ENCODE measurements at regions not wholly inside any gene's neighbourhood (a gene's known extent, or its start where the extent isn't known, plus 50 kb on each side); places are given as distances from the start of the nearest gene placed in this dataset.

GRCh38 chr2:16181062-16181740 is 240.9 kb downstream of the MYCN start:
- intact Hi-C loops (cut with DNase I; ENCODE audit: low total_unique reads) = no loop called here
- WGBS, 2 donors = 95 to 98% methylated on average over 11 to 12 of the region's 12 CpGs
- TF ChIP-seq POLR2A (IDR thresholded peaks at IDR 0.05) = no peak
- TF ChIP-seq, protein P1, sequence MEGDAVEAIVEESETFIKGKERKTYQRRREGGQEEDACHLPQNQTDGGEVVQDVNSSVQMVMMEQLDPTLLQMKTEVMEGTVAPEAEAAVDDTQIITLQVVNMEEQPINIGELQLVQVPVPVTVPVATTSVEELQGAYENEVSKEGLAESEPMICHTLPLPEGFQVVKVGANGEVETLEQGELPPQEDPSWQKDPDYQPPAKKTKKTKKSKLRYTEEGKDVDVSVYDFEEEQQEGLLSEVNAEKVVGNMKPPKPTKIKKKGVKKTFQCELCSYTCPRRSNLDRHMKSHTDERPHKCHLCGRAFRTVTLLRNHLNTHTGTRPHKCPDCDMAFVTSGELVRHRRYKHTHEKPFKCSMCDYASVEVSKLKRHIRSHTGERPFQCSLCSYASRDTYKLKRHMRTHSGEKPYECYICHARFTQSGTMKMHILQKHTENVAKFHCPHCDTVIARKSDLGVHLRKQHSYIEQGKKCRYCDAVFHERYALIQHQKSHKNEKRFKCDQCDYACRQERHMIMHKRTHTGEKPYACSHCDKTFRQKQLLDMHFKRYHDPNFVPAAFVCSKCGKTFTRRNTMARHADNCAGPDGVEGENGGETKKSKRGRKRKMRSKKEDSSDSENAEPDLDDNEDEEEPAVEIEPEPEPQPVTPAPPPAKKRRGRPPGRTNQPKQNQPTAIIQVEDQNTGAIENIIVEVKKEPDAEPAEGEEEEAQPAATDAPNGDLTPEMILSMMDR (IDR thresholded peaks at IDR 0.05) = no peak
- no peaks in the 10 kb centered on the region for H3K4me1 ChIP-seq
- H3K27me3 ChIP-seq = no peaks in the 10 kb centered on the region
- H3K27ac ChIP-seq = no peak overlapping the region
- no peaks in the 10 kb centered on the region for H3K9me3 ChIP-seq
- DNase-seq = no peak
- no peak overlapping the region for H3K4me3 ChIP-seq
- no peaks in the 10 kb centered on the region for H3K36me3 ChIP-seq (ENCODE audit: low read depth, missing control alignments)

GRCh38 chr2:16180631-16181030 is 240.3 kb downstream of the MYCN start:
- Histone ChIP-seq H3K4me3 (no peak overlapping the region), H3K36me3 (ENCODE audit: low read depth, missing control alignments) (no peaks in the 10 kb centered on the region), H3K27me3 (no peaks in the 10 kb centered on the region), H3K27ac (no peak overlapping the region), H3K4me1 (no peaks in the 10 kb centered on the region), H3K9me3 (no peaks in the 10 kb centered on the region)
- intact Hi-C loops (cut with DNase I; ENCODE audit: low total_unique reads) = no loop called here
- WGBS, 2 donors = 89 to 95% methylated on average over 6 of the region's 6 CpGs
- TF ChIP-seq POLR2A (IDR thresholded peaks at IDR 0.05) = no peak
- TF ChIP-seq, protein P1 (IDR thresholded peaks at IDR 0.05) = no peak
- DNase-seq = no peak

- Histone ChIP-seq H3K4me3 (no peak overlapping the region), H3K36me3 (ENCODE audit: low read depth, missing control alignments) (no peaks in the 10 kb centered on the region), H3K9me3 (no peaks in the 10 kb centered on the region), H3K27me3 (no peaks in the 10 kb centered on the region), H3K4me1 (no peaks in the 10 kb centered on the region), H3K27ac (no peak overlapping the region)
- WGBS, 2 donors = 54 to 58% methylated on average over 7 to 8 of the region's 8 CpGs
- intact Hi-C loops (cut with DNase I; ENCODE audit: low total_unique reads) = no loop called here
- TF ChIP-seq POLR2A (IDR thresholded peaks at IDR 0.05) = no peak
- no peak for DNase-seq
Observed at GRCh38 chr2:16179701-16180416, 239.5 kb downstream of the MYCN start.

- Histone ChIP-seq H3K9me3 (no peaks in the 10 kb centered on the region), H3K4me3 (no peak overlapping the region), H3K27me3 (no peaks in the 10 kb centered on the region), H3K4me1 (no peaks in the 10 kb centered on the region), H3K36me3 (ENCODE audit: low read depth, missing control alignments) (no peaks in the 10 kb centered on the region), H3K27ac (no peak overlapping the region)
- intact Hi-C loops (cut with DNase I; ENCODE audit: low total_unique reads) = no loop called here
- TF ChIP-seq, protein P1 (IDR thresholded peaks at IDR 0.05) = no peak
- TF ChIP-seq POLR2A (IDR thresholded peaks at IDR 0.05) = no peak
- 95 to 98% methylated on average over 7 of the region's 7 CpGs for WGBS, 2 donors
- no peak for DNase-seq
Observed at GRCh38 chr2:16178551-16179130, 238.3 kb downstream of the MYCN start.

- Histone ChIP-seq H3K27me3 (no peaks in the 10 kb centered on the region), H3K4me3 (no peak overlapping the region), H3K27ac (no peak overlapping the region), H3K36me3 (ENCODE audit: low read depth, missing control alignments) (no peaks in the 10 kb centered on the region), H3K9me3 (no peaks in the 10 kb centered on the region), H3K4me1 (no peaks in the 10 kb centered on the region)
- TF ChIP-seq, protein P1 (IDR thresholded peaks at IDR 0.05) = no peak
- TF ChIP-seq POLR2A (IDR thresholded peaks at IDR 0.05) = no peak
- DNase-seq = no peak
- intact Hi-C loops (cut with DNase I; ENCODE audit: low total_unique reads) = no loop called here
Observed at GRCh38 chr2:16177671-16178180, 237.4 kb downstream of the MYCN start.
